Epithelial cell of esophagus (primary cell): ENCODE measurements at regions not wholly inside any gene's neighbourhood (a gene's known extent, or its start where the extent isn't known, plus 50 kb on each side); places are given as distances from the start of the nearest gene placed in this dataset.

Experiments
- DNase-seq: peaks from one replicate; pipeline ENCODE4 v3.0.0; 2010; ENCODE audit warnings: low read depth
- H3K4me3 ChIP-seq: 2 replicates; pipeline ENCODE4 v1.5.1; 2011; ENCODE audit warnings: mild to moderate bottlenecking, low read length, control low read depth
- TF ChIP-seq, protein P1 (sequence below): IDR thresholded peaks from 2 replicates; pipeline ENCODE4 v1.5.1; 2011; ENCODE audit warnings: low read depth, mild to moderate bottlenecking, low read length, control low read depth, inconsistent platforms; ENCODE audit not compliant: insufficient read depth; ENCODE audit errors: missing control alignments

GRCh38 chr18:43758734-43759133 lies 481.4 kb upstream of the SYT4 start:
- no peak overlapping the region for H3K4me3 ChIP-seq
- TF ChIP-seq, protein P1, sequence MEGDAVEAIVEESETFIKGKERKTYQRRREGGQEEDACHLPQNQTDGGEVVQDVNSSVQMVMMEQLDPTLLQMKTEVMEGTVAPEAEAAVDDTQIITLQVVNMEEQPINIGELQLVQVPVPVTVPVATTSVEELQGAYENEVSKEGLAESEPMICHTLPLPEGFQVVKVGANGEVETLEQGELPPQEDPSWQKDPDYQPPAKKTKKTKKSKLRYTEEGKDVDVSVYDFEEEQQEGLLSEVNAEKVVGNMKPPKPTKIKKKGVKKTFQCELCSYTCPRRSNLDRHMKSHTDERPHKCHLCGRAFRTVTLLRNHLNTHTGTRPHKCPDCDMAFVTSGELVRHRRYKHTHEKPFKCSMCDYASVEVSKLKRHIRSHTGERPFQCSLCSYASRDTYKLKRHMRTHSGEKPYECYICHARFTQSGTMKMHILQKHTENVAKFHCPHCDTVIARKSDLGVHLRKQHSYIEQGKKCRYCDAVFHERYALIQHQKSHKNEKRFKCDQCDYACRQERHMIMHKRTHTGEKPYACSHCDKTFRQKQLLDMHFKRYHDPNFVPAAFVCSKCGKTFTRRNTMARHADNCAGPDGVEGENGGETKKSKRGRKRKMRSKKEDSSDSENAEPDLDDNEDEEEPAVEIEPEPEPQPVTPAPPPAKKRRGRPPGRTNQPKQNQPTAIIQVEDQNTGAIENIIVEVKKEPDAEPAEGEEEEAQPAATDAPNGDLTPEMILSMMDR, result no peak
- no peak for DNase-seq

- no peak overlapping the region for H3K4me3 ChIP-seq
- TF ChIP-seq, protein P1, result no peak
- DNase-seq, result no peak
Measured at GRCh38 chr18:43760010-43760409, 482.7 kb upstream of the SYT4 start.

DNA sequence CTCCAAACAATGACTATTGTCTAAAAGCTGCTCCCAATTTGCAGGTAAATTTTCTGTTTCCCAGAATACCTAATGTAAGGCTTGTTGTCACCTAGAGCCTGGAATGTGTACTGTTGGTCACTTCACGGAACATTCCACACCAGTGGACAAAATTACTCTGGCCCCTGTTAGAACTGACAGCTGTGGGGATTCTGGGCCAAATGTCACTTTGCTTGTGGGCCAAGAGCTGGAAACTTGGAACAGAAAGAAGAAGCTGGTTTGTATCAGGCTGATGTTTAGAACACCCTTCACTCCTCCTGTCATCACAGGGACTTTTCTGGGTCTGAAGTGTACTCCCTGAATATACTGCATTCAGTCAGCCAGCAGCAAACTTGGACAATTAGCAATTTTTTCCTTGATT lies 495.6 kb upstream of the SYT4 start:
- TF ChIP-seq, protein P1, result no peak
- H3K4me3 ChIP-seq, result no peak overlapping the region
- DNase-seq, result no peak

- no peak overlapping the region for H3K4me3 ChIP-seq
- DNase-seq, result peak; percentile 5
- TF ChIP-seq, protein P1, result no peak
Measured at GRCh38 chr18:43774497-43774896, 497.2 kb upstream of the SYT4 start.

DNA sequence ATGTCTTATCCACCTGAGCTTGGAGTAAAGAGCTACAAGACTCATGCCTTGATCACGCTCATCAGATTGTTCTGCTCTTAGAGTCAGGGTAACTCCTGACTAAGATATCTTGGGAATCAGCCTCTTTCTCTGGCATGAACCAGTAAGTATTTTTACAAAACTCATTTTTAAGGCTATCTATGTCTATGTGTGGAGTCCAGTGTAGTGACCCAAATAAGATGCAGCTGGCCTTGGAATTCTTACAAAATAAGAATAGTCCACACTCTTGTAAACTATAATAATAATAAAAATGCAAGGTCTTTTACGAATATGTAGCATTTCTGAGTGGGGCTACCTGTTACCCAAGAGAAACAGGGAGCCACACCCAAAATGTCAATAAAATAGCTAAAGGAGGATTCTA lies 498.3 kb upstream of the SYT4 start:
- TF ChIP-seq, protein P1, result no peak
- H3K4me3 ChIP-seq, result no peak overlapping the region
- DNase-seq, result no peak

DNA sequence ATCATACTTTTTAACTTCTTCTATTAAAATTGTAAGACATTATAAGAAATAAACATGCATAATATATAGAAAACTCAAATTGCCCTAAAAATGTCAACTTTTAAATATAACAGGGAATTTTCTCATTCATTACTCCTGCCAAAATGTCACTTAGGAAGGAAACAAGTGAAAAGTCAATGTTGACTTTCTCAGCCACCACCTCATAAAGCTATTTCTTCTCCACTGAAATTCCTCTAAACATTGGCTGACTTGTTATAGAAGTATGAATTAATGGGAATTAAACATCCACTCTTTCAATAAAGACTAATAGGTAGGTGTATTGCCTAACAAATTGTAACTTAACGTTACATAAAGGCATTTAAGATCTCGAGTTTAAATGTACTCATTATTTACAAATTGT lies 499.7 kb upstream of the SYT4 start:
- TF ChIP-seq, protein P1, result no peak
- DNase-seq, result no peak

DNA sequence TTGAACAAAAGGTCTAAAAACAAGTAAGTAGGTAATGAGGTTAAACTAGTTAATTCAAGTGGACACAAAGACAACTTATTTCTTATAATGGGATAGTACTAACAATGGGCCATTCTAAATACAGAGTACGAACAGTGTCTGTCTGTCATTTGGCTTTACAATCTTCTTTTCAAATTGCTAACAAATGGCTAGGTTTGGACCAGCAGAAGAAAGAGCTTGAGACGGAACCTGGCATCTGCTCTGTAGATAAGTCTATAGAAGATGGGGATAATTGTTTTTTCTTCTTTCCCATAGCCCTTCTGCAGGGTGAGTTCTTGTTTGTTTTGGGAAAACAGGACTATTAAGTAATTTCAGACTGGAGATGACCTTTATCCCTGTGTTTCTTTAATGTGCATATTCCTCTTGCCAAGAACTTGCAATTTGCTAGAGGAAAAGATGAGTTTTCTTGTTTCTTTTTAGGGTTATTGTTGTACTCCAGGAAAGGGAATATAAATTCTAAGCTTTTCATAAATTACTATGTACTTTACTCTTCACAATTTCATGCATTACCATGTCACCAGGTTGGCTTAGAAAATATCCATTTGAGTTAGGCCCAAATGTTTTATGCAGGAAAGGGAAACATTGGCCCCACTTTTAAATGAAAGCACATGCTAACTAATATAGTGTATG lies 500.5 kb upstream of the SYT4 start:
- H3K4me3 ChIP-seq, result no peak overlapping the region
- DNase-seq, result no peak
- TF ChIP-seq, protein P1, result no peak

More for the DNA sequence above, 499.7 kb upstream of the SYT4 start:
- no peak overlapping the region for H3K4me3 ChIP-seq
